ENCODE measurements at regions not wholly inside any gene's neighbourhood (a gene's known extent, or its start where the extent isn't known, plus 50 kb on each side); places are given as distances from the start of the nearest gene placed in this dataset.

- TF ChIP-seq CTCF (conservative IDR thresholded peaks at IDR 0.05) (no peak), EZH2 (IDR thresholded peaks at IDR 0.05; ENCODE audit: low read depth) (no peak)
Measured at GRCh38 chr3:24835510-24835909, 340.9 kb upstream of the THRB start.

Data from PC-9 (cell line).